SK-N-MC (cell line): ENCODE measurements at regions not wholly inside any gene's neighbourhood (a gene's known extent, or its start where the extent isn't known, plus 50 kb on each side); places are given as distances from the start of the nearest gene placed in this dataset.

ENCODE experiments used
- DNase-seq: peaks from one replicate; pipeline ENCODE4 v3.0.0-alpha.2; 2011; ENCODE audit warnings: low read depth, low spot score
- H3K27ac ChIP-seq: fragments of 200-600 bp; sonication (generic); 2 replicates; pipeline ENCODE4 v1.5.1; 2016; ENCODE audit warnings: mixed run types
- H3K36me3 ChIP-seq: fragments of 200-600 bp; sonication (generic); 2 replicates; pipeline ENCODE4 v1.6.1; 2017; ENCODE audit warnings: antibody characterized with exemption, low read length, mixed read lengths; ENCODE audit not compliant: insufficient read depth
- H3K4me3 ChIP-seq: fragments of 200-600 bp; sonication (generic); 2 replicates; pipeline ENCODE4 v1.5.1; 2016
- H3K9ac ChIP-seq: fragments of 200-600 bp; sonication (generic); 2 replicates; pipeline ENCODE4 v1.8.0; 2017; ENCODE audit warnings: mixed run types, mixed read lengths; ENCODE audit not compliant: insufficient read length
- H3K9me3 ChIP-seq: fragments of 200-600 bp; sonication (generic); 2 replicates; pipeline ENCODE4 v1.6.1; 2017; ENCODE audit warnings: low read depth, mild to moderate bottlenecking, antibody characterized with exemption, low read length, moderate library complexity, mixed read lengths
- EZH2 ChIP-seq: fragments of 200-600 bp; sonication (generic); IDR thresholded peaks from one replicate; pipeline ENCODE4 v1.6.1; 2017; ENCODE audit warnings: antibody characterized with exemption
- FOXP2 ChIP-seq: optimal IDR thresholded peaks from 2 replicates; pipeline ENCODE3; 2011; ENCODE audit warnings: mild to moderate bottlenecking, moderate library complexity; ENCODE audit not compliant: insufficient read depth; ENCODE audit errors: extremely low read length, control extremely low read depth
- POLR2AphosphoS5 ChIP-seq: IDR thresholded peaks from 2 replicates; pipeline ENCODE4 v1.6.1; 2012; ENCODE audit warnings: mild to moderate bottlenecking, low read depth, low read length, borderline replicate concordance

GRCh38 chr5:108655750-108656450 lies 91.8 kb upstream of the FER start:
- Histone ChIP-seq H3K9ac (no peak overlapping the region), H3K4me3 (no peak overlapping the region), H3K36me3 (no peaks in the 10 kb centered on the region), H3K9me3 (no peaks in the 10 kb centered on the region), H3K27ac (no peak overlapping the region)
- TF ChIP-seq POLR2AphosphoS5 (no peak), EZH2 (no peak), FOXP2 (no peak)
- no peak for DNase-seq

- no peaks in the 10 kb centered on the region for H3K36me3 ChIP-seq
- no peak overlapping the region for H3K27ac ChIP-seq
- no peak overlapping the region for H3K4me3 ChIP-seq
- H3K9ac ChIP-seq, result no peak overlapping the region
- no peaks in the 10 kb centered on the region for H3K9me3 ChIP-seq
- DNase-seq, result no peak
- TF ChIP-seq EZH2 (no peak), FOXP2 (no peak), POLR2AphosphoS5 (no peak)
Observed at GRCh38 chr5:108654051-108654450, 93.6 kb upstream of the FER start.

- H3K4me3 ChIP-seq, result no peak overlapping the region
- TF ChIP-seq POLR2AphosphoS5 (no peak), EZH2 (no peak), FOXP2 (no peak)
- H3K36me3 ChIP-seq, result no peaks in the 10 kb centered on the region
- no peak for DNase-seq
- no peak overlapping the region for H3K27ac ChIP-seq
- no peak overlapping the region for H3K9ac ChIP-seq
- H3K9me3 ChIP-seq, result no peaks in the 10 kb centered on the region
Observed at GRCh38 chr5:108653201-108653600, 94.5 kb upstream of the FER start.

- H3K9ac ChIP-seq, result no peak overlapping the region
- peak overlapping the region; percentile 67; the same call in 1 of the 2 replicates for H3K27ac ChIP-seq
- DNase-seq, result peak; percentile 14
- H3K4me3 ChIP-seq, result no peak overlapping the region
- H3K36me3 ChIP-seq, result no peaks in the 10 kb centered on the region
- H3K9me3 ChIP-seq, result no peaks in the 10 kb centered on the region
- TF ChIP-seq EZH2, result no peak
- no peak for TF ChIP-seq POLR2AphosphoS5
- TF ChIP-seq FOXP2, result no peak
Observed at GRCh38 chr5:108650997-108651396, 96.7 kb upstream of the FER start.

GRCh38 chr5:108649646-108650045 lies 98.1 kb upstream of the FER start:
- no peak for TF ChIP-seq EZH2
- TF ChIP-seq POLR2AphosphoS5, result no peak
- TF ChIP-seq FOXP2, result no peak
- no peaks in the 10 kb centered on the region for H3K9me3 ChIP-seq
- H3K27ac ChIP-seq, result no peak overlapping the region
- no peak overlapping the region for H3K9ac ChIP-seq
- no peak for DNase-seq
- H3K36me3 ChIP-seq, result no peaks in the 10 kb centered on the region
- H3K4me3 ChIP-seq, result no peak overlapping the region

- Histone ChIP-seq H3K4me3 (no peak overlapping the region), H3K27ac (no peak overlapping the region), H3K9ac (no peak overlapping the region), H3K36me3 (no peaks in the 10 kb centered on the region), H3K9me3 (no peaks in the 10 kb centered on the region)
- DNase-seq, result no peak
- TF ChIP-seq EZH2 (no peak), POLR2AphosphoS5 (no peak), FOXP2 (no peak)
Observed at GRCh38 chr5:108649106-108649505, 98.6 kb upstream of the FER start.

GRCh38 chr5:108642170-108642906 lies 105.4 kb upstream of the FER start:
- Histone ChIP-seq H3K9me3 (no peaks in the 10 kb centered on the region), H3K36me3 (no peaks in the 10 kb centered on the region), H3K27ac (no peak overlapping the region), H3K9ac (no peak overlapping the region), H3K4me3 (peak overlapping the region; percentile 25; the same call in 1 of the 2 replicates)
- no peak for TF ChIP-seq POLR2AphosphoS5
- TF ChIP-seq FOXP2, result no peak
- no peak for TF ChIP-seq EZH2
- peak; percentile 58 for DNase-seq

GRCh38 chr5:108641596-108641995 lies 106.1 kb upstream of the FER start:
- H3K36me3 ChIP-seq, result no peaks in the 10 kb centered on the region
- no peak overlapping the region for H3K9ac ChIP-seq
- DNase-seq, result no peak
- no peaks in the 10 kb centered on the region for H3K9me3 ChIP-seq
- TF ChIP-seq POLR2AphosphoS5, result no peak
- TF ChIP-seq FOXP2, result no peak
- no peak for TF ChIP-seq EZH2
- H3K4me3 ChIP-seq, result no peak overlapping the region
- H3K27ac ChIP-seq, result no peak overlapping the region

- Histone ChIP-seq H3K27ac (no peak overlapping the region), H3K9me3 (no peaks in the 10 kb centered on the region), H3K4me3 (no peak overlapping the region), H3K36me3 (no peaks in the 10 kb centered on the region), H3K9ac (no peak overlapping the region)
- TF ChIP-seq FOXP2 (no peak), POLR2AphosphoS5 (no peak), EZH2 (no peak)
- no peak for DNase-seq
Observed at GRCh38 chr5:108639366-108639765, 108.3 kb upstream of the FER start.
